Right lobe of liver (tissue), 6 donors: ENCODE measurements at regions not wholly inside any gene's neighbourhood (a gene's known extent, or its start where the extent isn't known, plus 50 kb on each side); places are given as distances from the start of the nearest gene placed in this dataset.

Experiments used
- ATAC-seq, 4 donors: fragments of 200-7000 bp; cut with Tn5 transposase; one replicate each; pipeline ENCODE4 v1.9.1; 2020; ENCODE audit warnings: mild to moderate bottlenecking in 4 of 4, moderate library complexity in 4 of 4
- DNase-seq, 3 donors: peaks; one replicate each; pipeline ENCODE4 v3.0.0-alpha.2; 2020
- H3K27ac ChIP-seq, 3 donors: fragments of 200-600 bp; one replicate each; pipeline ENCODE4 v1.8.0; 2022
- H3K27me3 ChIP-seq, 2 donors: fragments of 200-600 bp; one replicate each; pipeline ENCODE4 v1.8.0; 2022
- H3K36me3 ChIP-seq, 4 donors: fragments of 200-600 bp; sonication (generic) in 1 of 4; one replicate each; pipeline versions ENCODE4 v1.5.1 to v1.8.0; 2017 to 2022; ENCODE audit warnings: control low read depth in 1 of 4
- H3K4me1 ChIP-seq, 4 donors: fragments of 200-600 bp; sonication (generic) in 1 of 4; one replicate each; pipeline versions ENCODE4 v1.5.1 to v1.8.0; 2017 to 2022; ENCODE audit warnings: control low read depth in 1 of 4
- H3K4me3 ChIP-seq, 3 donors: fragments of 200-600 bp; one replicate each; pipeline ENCODE4 v1.8.0; 2022
- H3K9me3 ChIP-seq, 4 donors: fragments of 200-600 bp; sonication (generic) in 1 of 4; one replicate each; pipeline versions ENCODE4 v1.5.1 to v1.8.0; 2017 to 2022; ENCODE audit warnings: control low read depth in 1 of 4
- CTCF ChIP-seq, 4 donors: fragments of 200-600 bp in 3 of 4; fragments of 450-650 bp in 1 of 4; IDR thresholded peaks; one replicate each; pipeline versions ENCODE4 v1.5.1 to v1.8.0; 2016 to 2022; ENCODE audit warnings: antibody characterized with exemption in 4 of 4, mild to moderate bottlenecking in 2 of 4
- POLR2A ChIP-seq: fragments of 450-650 bp; IDR thresholded peaks from one replicate; pipeline ENCODE4 v1.6.1; 2017; ENCODE audit warnings: antibody characterized with exemption, mild to moderate bottlenecking
- WGBS: methylation state at CpG from one replicate; pipeline ENCODE4 v1.1.6; 2018; ENCODE audit warnings: low coverage, low lambda C conversion rate; ENCODE audit not compliant: insufficient coverage; ENCODE audit errors: missing lambda C conversion rate; 5-methylcytosine and 5-hydroxymethylcytosine counted together
- intact Hi-C, 2 donors: fragments of 100-400 bp; cut with DNase I; formaldehyde crosslinking; loops; one replicate each; pipeline versions ENCODE4 v1.11.2 to v1.14.1; 2022
- donor health status: DM: no; HTN: yes; CAD: no.
- donor health status: DM: no; HTN: no; CAD: no.
- donor health status: DM: no; HTN: no; CAD: no.
- donor health status: DM: no; HTN: yes; CAD: no.
- donor health status: DM: no; HTN: yes; CAD: no.

DNA sequence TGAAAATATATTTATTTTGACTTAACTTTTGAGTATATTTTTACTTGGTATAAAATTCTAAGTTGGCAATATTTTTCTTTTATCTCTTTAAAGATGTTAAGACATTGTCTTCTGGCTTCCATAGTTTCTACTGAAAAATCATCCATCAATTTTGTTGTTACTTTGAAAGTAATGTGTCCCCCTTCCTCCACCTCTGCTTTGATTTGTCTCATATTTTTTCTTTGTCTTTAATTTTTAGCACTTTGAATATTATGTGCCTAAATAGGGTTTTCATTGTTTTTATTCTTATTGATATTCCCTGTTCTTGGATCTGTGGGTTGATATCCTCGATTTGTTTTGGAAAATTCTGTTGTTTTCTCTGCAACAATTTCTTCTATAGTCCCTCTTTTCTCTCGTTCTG, 157.4 kb downstream of the CD47 start:
- no peak overlapping the region for H3K4me3 ChIP-seq
- H3K27ac ChIP-seq, result no peak overlapping the region
- peaks cover 0 to 3% of the 10 kb centered on the region in 2 donors for H3K27me3 ChIP-seq
- no peak for TF ChIP-seq POLR2A
- TF ChIP-seq CTCF (IDR thresholded peaks at IDR 0.05), result no peak
- ATAC-seq (no peak), DNase-seq (no peak)
- no peaks in the 10 kb centered on the region for H3K4me1 ChIP-seq
- WGBS, result 47% methylated on average over 2 of the region's 2 CpGs
- H3K36me3 ChIP-seq, result no peaks in the 10 kb centered on the region
- no peaks in the 10 kb centered on the region for H3K9me3 ChIP-seq
- intact Hi-C loops, result no loop called here

DNA sequence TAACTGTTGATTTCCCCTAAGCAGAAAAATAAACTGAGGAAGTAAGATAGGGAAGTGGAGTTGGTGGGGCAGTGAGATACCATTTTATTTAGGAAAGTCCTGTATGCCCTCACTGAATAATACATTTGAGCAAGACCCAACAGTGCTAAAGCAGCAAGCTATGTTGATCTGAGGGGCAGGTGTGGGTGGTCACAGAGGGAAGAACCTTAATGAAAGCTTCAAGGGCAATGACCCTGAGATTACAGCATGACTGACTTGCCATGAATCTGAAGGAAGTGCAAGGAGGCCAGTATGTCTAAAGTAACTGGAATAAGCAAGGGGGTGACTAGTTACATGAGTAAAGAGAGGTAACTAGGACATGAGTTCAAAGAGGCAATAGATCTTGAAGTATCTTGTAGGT, 159.5 kb downstream of the CD47 start:
- no peak for TF ChIP-seq POLR2A
- no peak for TF ChIP-seq CTCF (IDR thresholded peaks at IDR 0.05)
- Histone ChIP-seq H3K4me3 (no peak overlapping the region), H3K36me3 (no peaks in the 10 kb centered on the region), H3K9me3 (no peaks in the 10 kb centered on the region), H3K4me1 (peaks cover 0 to 10% (median 0%) of the 10 kb centered on the region in 4 donors), H3K27me3 (peaks cover 0 to 3% of the 10 kb centered on the region in 2 donors), H3K27ac (no peak overlapping the region)
- no peak for DNase-seq
- intact Hi-C loops, result no loop called here
- no peak for ATAC-seq

- no peak for ATAC-seq
- intact Hi-C loops, result no loop called here
- 84% methylated on average over 3 of the region's 3 CpGs for WGBS
Measured at GRCh38 chr3:107929088-107929487, 161.7 kb downstream of the CD47 start.

GRCh38 chr3:107928084-107928445, 162.8 kb downstream of the CD47 start:
- Histone ChIP-seq H3K27me3 (peaks cover 0 to 3% of the 10 kb centered on the region in 2 donors), H3K36me3 (no peaks in the 10 kb centered on the region), H3K9me3 (no peaks in the 10 kb centered on the region), H3K27ac (no peak overlapping the region), H3K4me3 (peak overlapping the region; percentile 45 to 55 (median 47)), H3K4me1 (peaks cover 0 to 10% (median 0%) of the 10 kb centered on the region in 4 donors)
- 4% methylated on average over 7 of the region's 8 CpGs for WGBS
- ATAC-seq, result peak; percentile 8 to 35 (median 32)
- intact Hi-C loops, result no loop called here
- TF ChIP-seq CTCF (IDR thresholded peaks at IDR 0.05) (no peak), POLR2A (no peak)
- no peak for DNase-seq

More at GRCh38 chr3:107929088-107929487, 161.7 kb downstream of the CD47 start:
- no peak for TF ChIP-seq CTCF (IDR thresholded peaks at IDR 0.05)
- TF ChIP-seq POLR2A, result no peak
- no peak for DNase-seq
- Histone ChIP-seq H3K9me3 (no peaks in the 10 kb centered on the region), H3K27me3 (peaks cover 0 to 3% of the 10 kb centered on the region in 2 donors), H3K4me3 (no peak overlapping the region), H3K27ac (no peak overlapping the region), H3K36me3 (no peaks in the 10 kb centered on the region), H3K4me1 (peaks cover 0 to 10% (median 0%) of the 10 kb centered on the region in 4 donors)
